ENCODE measurements at regions not wholly inside any gene's neighbourhood (a gene's known extent, or its start where the extent isn't known, plus 50 kb on each side); places are given as distances from the start of the nearest gene placed in this dataset.
"Not testable (repeated sequence)": the region's sequence is repeated elsewhere in the genome, so short reads cannot be mapped to it uniquely, and the experiment has no call there.

DNA sequence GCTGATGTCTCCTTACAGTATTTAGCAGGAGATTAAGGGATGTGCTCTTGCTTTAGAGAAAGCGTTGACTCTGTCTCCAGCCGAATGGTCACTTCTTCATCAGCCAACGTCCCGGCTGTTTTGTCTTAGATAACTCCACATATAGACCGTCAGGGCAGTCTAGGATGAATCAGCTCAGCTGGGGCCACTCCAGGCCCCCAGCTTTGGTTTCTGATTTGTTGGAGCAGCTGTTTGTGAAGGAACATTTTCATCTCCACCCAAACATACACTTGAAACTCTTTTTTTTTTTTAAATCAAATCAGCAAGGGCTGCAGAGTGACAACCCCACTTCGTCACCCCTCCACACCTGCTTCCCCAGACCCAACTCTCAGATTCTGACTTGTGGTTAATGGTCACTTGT, 206.1 kb upstream of the GALNT2 start:
- TF ChIP-seq, protein P1, sequence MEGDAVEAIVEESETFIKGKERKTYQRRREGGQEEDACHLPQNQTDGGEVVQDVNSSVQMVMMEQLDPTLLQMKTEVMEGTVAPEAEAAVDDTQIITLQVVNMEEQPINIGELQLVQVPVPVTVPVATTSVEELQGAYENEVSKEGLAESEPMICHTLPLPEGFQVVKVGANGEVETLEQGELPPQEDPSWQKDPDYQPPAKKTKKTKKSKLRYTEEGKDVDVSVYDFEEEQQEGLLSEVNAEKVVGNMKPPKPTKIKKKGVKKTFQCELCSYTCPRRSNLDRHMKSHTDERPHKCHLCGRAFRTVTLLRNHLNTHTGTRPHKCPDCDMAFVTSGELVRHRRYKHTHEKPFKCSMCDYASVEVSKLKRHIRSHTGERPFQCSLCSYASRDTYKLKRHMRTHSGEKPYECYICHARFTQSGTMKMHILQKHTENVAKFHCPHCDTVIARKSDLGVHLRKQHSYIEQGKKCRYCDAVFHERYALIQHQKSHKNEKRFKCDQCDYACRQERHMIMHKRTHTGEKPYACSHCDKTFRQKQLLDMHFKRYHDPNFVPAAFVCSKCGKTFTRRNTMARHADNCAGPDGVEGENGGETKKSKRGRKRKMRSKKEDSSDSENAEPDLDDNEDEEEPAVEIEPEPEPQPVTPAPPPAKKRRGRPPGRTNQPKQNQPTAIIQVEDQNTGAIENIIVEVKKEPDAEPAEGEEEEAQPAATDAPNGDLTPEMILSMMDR (IDR thresholded peaks at IDR 0.05), result no peak
- TF ChIP-seq POLR2AphosphoS5 (IDR thresholded peaks at IDR 0.05) (no peak), EP300 (IDR thresholded peaks at IDR 0.05) (no peak), POLR2A (IDR thresholded peaks at IDR 0.05) (no peak)
- WGBS, 5 donors, result 74 to 80% (median 75%) methylated on average over 6 of the region's 6 CpGs
- no peak overlapping the region for H3K27ac ChIP-seq
- H3K27me3 ChIP-seq, result no peaks in the 10 kb centered on the region
- H3K4me1 ChIP-seq, result peaks cover 0 to 29% (median 0%) of the 10 kb centered on the region in 4 donors
- H3K36me3 ChIP-seq, result no peaks in the 10 kb centered on the region
- intact Hi-C loops (cut with DNase I; ENCODE audit: low total_unique reads), result no loop called here
- no peak overlapping the region for H3K4me3 ChIP-seq
- no peaks in the 10 kb centered on the region for H3K9me3 ChIP-seq
- DNase-seq, result no peak

DNA sequence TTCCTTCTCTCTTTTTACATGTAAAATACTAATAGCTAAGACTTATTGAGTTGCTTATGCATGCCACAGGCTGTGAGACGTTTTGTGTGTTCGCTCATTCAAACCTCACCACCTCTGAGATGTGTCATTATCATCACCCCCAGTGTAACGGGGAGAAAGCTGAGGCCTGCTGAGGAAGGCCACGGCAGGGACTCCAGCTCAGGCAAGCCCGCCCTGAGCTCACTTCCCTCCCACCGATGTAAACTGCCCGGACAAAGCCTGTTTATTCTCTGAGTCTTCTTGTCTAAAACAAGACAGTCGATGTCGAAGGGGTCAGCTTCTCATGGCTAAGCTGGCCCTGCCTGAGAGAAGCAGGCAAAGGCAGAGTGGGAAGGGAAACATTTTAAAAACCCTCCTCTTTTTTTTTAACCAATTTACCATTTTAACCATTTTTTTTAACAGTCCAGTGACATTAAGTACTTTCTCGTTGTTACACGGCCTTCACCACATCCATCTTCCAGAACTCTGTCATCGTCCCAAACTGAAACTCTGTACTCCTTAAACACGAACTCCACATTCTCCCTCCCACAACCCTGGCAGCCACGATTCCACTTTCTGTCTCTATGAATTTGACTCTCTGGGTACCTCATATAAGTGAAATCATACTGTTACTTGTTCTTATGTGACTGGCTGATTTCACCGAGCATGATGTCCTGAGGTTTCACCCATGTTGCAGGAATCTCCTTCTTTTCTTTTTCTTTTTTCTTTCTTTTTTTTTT, 204.8 kb upstream of the GALNT2 start:
- intact Hi-C loops (cut with DNase I; ENCODE audit: low total_unique reads), result no loop called here
- peaks cover 0 to 29% (median 0%) of the 10 kb centered on the region in 4 donors for H3K4me1 ChIP-seq
- H3K4me3 ChIP-seq, result no peak overlapping the region
- no peaks in the 10 kb centered on the region for H3K27me3 ChIP-seq
- DNase-seq, result peak in 1 of 2 donors; percentile 60
- H3K36me3 ChIP-seq, result no peaks in the 10 kb centered on the region
- no peaks in the 10 kb centered on the region for H3K9me3 ChIP-seq
- peak overlapping the region in 4 of 5 donors; percentile 3 to 62 (median 42) for H3K27ac ChIP-seq
- TF ChIP-seq EP300 (IDR thresholded peaks at IDR 0.05), result no peak
- TF ChIP-seq, protein P1 (IDR thresholded peaks at IDR 0.05), result no peak
- TF ChIP-seq POLR2AphosphoS5 (IDR thresholded peaks at IDR 0.05), result no peak
- no peak for TF ChIP-seq POLR2A (IDR thresholded peaks at IDR 0.05)
- 50 to 61% (median 56%) methylated on average over 15 of the region's 15 CpGs for WGBS, 5 donors

DNA sequence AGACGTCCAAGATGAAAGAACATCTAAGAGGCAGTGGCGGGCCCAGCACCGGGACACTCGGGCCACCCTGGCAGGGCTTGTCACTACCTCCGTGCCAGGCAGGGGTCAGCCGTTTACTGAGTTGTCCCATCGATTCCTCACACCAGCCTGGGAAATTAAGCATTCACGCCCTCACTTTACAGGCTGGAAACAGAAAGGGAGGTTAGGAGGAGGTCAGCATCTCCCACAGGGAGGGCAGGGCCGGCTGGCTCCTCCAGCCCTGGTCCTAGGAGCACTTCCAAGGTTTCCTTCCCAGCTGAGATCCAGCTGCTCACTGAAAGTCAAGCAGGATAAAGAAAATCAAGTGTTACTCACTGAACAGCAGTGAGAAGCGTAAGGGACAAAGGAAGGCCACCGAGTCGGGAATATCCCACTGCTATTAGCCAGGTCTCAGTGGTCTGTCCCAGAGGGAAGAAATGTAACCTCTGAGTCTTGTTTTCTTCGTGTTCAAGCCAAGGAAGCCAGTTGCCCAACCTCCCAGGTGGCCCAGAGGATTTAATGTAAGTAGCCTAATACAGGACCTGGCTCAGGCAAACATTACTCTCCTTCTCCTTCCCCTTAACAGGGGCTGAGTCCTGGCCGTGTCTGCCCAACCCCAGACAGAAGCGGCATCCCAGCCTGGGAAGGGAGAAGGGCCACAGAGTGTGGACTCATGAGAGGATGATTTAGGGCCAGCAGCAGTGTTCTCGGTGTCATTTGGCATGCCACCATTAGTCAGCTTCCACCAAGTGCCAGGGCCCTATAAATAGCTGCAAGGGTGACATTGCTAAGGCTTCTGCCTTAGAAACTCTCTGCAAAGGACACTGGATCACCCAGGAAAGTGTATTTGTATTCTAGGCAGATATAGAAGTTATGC, 203.1 kb upstream of the GALNT2 start:
- Histone ChIP-seq H3K4me3 (no peak overlapping the region), H3K4me1 (peaks cover 0 to 29% (median 0%) of the 10 kb centered on the region in 4 donors), H3K27me3 (no peaks in the 10 kb centered on the region), H3K36me3 (no peaks in the 10 kb centered on the region), H3K9me3 (no peaks in the 10 kb centered on the region), H3K27ac (peak overlapping the region in 4 of 5 donors; percentile 7 to 57 (median 38))
- intact Hi-C loops (cut with DNase I; ENCODE audit: low total_unique reads), result no loop called here
- TF ChIP-seq, protein P1 (IDR thresholded peaks at IDR 0.05), result no peak
- no peak for TF ChIP-seq POLR2A (IDR thresholded peaks at IDR 0.05)
- no peak for TF ChIP-seq POLR2AphosphoS5 (IDR thresholded peaks at IDR 0.05)
- TF ChIP-seq EP300 (IDR thresholded peaks at IDR 0.05), result no peak
- WGBS, 5 donors, result 72 to 79% (median 74%) methylated on average over 16 of the region's 16 CpGs
- DNase-seq, result peak in 1 of 2 donors; percentile 25

- intact Hi-C loops (cut with DNase I; ENCODE audit: low total_unique reads), result no loop called here
- DNase-seq, result no peak
- no peak overlapping the region for H3K4me3 ChIP-seq
- H3K27me3 ChIP-seq, result no peaks in the 10 kb centered on the region
- WGBS, 5 donors, result 91 to 97% (median 93%) methylated on average over 15 of the region's 15 CpGs
- H3K4me1 ChIP-seq, result peaks cover 0 to 29% (median 0%) of the 10 kb centered on the region in 4 donors
- peak overlapping the region in 1 of 5 donors; percentile 57 for H3K27ac ChIP-seq
- TF ChIP-seq POLR2AphosphoS5 (IDR thresholded peaks at IDR 0.05) (no peak), POLR2A (IDR thresholded peaks at IDR 0.05) (no peak), EP300 (IDR thresholded peaks at IDR 0.05) (no peak)
- TF ChIP-seq, protein P1 (IDR thresholded peaks at IDR 0.05), result no peak
- no peaks in the 10 kb centered on the region for H3K36me3 ChIP-seq
- no peaks in the 10 kb centered on the region for H3K9me3 ChIP-seq
These were observed 202.3 kb upstream of the GALNT2 start for GRCh38 chr1:229864686-229865230.

- WGBS, 5 donors, result 95 to 98% (median 97%) methylated on average over 20 to 32 of the region's 32 CpGs
These were observed 201.7 kb upstream of the GALNT2 start for GRCh38 chr1:229865321-229865720.

More at GRCh38 chr1:229865321-229865720, 201.7 kb upstream of the GALNT2 start:
- H3K27me3 ChIP-seq; H3K4me3 ChIP-seq; H3K36me3 ChIP-seq; H3K27ac ChIP-seq; H3K9me3 ChIP-seq; DNase-seq; intact Hi-C loops (cut with DNase I; ENCODE audit: low total_unique reads): not testable (repeated sequence)
- peaks cover 0 to 29% (median 0%) of the 10 kb centered on the region in 4 donors for H3K4me1 ChIP-seq

All from stomach (tissue), 8 donors.